H1 (cell line): ENCODE measurements at regions not wholly inside any gene's neighbourhood (a gene's known extent, or its start where the extent isn't known, plus 50 kb on each side); places are given as distances from the start of the nearest gene placed in this dataset.

Experiments used
- CTCF ChIA-PET: fragments of 300-600 bp; sonication (Branson Sonifier 250); formaldehyde crosslinking; loops from one replicate; lab custom pipeline; 2021; ENCODE audit not compliant: partially characterized antibody; lab: Charles Lee
- POLR2A ChIA-PET: fragments of 300-600 bp; sonication (Branson Sonifier 250); formaldehyde crosslinking; loops from one replicate; lab custom pipeline; 2021; ENCODE audit warnings: inconsistent platforms; ENCODE audit not compliant: partially characterized antibody; lab: Charles Lee
- DNase-seq, 2 experiments: peaks; one replicate each; pipeline versions ENCODE4 v3.0.0 to v3.0.0-alpha.2; 2010 to 2022; ENCODE audit warnings: low spot score in 2 of 2, low read depth in 1 of 2, mixed read lengths in 1 of 2
- FAIRE-seq: peaks from 2 replicates; lab custom pipeline; 2011; peaks lifted over from hg19 to GRCh38; lab: Jason Lieb, UNC
- H2AFZ ChIP-seq: 2 replicates; pipeline ENCODE4 v1.8.1; 2012; ENCODE audit warnings: low read length, inconsistent platforms
- H2AK5ac ChIP-seq: 2 replicates; pipeline ENCODE4 v1.6.1; 2013; ENCODE audit warnings: low read depth, low read length
- H2BK120ac ChIP-seq: replicated peaks from 2 replicates; pipeline ENCODE3; 2013; ENCODE audit warnings: low read depth, low read length, inconsistent platforms
- H2BK12ac ChIP-seq: 2 replicates; pipeline ENCODE4 v1.6.1; 2013; ENCODE audit warnings: low read depth, low read length
- H2BK15ac ChIP-seq: 2 replicates; pipeline ENCODE4 v1.6.1; 2013; ENCODE audit warnings: low read length
- H2BK20ac ChIP-seq: 2 replicates; pipeline ENCODE4 v1.6.1; 2013; ENCODE audit warnings: low read length
- H2BK5ac ChIP-seq: 2 replicates; pipeline ENCODE4 v1.6.1; 2013; ENCODE audit warnings: low read depth, low read length
- H3K14ac ChIP-seq: 2 replicates; pipeline ENCODE4 v1.6.1; 2013; ENCODE audit warnings: inconsistent platforms; ENCODE audit not compliant: insufficient read length
- H3K18ac ChIP-seq: 2 replicates; pipeline ENCODE4 v1.6.1; 2013; ENCODE audit warnings: low read length; ENCODE audit errors: extremely low read depth
- H3K23ac ChIP-seq: 2 replicates; pipeline ENCODE4 v1.6.1; 2013; ENCODE audit warnings: inconsistent platforms; ENCODE audit not compliant: insufficient read length
- H3K23me2 ChIP-seq: 2 replicates; pipeline ENCODE4 v1.6.1; 2013; ENCODE audit warnings: low read depth, low read length
- H3K27ac ChIP-seq: 2 replicates; pipeline ENCODE4 v1.6.1; 2011; ENCODE audit warnings: low read depth, low read length, inconsistent platforms
- H3K27me3 ChIP-seq, 4 experiments: replicated peaks in 1 of 4; 1 replicate in 1 of 4; 2 replicates in 3 of 4; pipeline versions ENCODE4 v1.6.1 to v1.8.1; 2011 to 2013; ENCODE audit warnings: low read length in 3 of 4, mild to moderate bottlenecking in 3 of 4, inconsistent platforms in 2 of 4, mixed read lengths in 2 of 4, moderate library complexity in 1 of 4; ENCODE audit not compliant: control insufficient read depth in 3 of 4, insufficient read depth in 3 of 4; ENCODE audit errors: extremely low read depth in 1 of 4
- H3K36me3 ChIP-seq, 4 experiments: 2 replicates each; pipeline versions ENCODE4 v1.6.1 to v1.8.1; 2011 to 2013; ENCODE audit warnings: mild to moderate bottlenecking in 4 of 4, low read length in 3 of 4, moderate library complexity in 2 of 4, control low read depth in 1 of 4, inconsistent platforms in 1 of 4; ENCODE audit not compliant: insufficient read depth in 4 of 4, control insufficient read depth in 2 of 4
- H3K4ac ChIP-seq: replicated peaks from 2 replicates; pipeline ENCODE3; 2013; ENCODE audit warnings: low read length, low read depth, mixed read lengths, inconsistent platforms; ENCODE audit not compliant: insufficient read length
- H3K4me1 ChIP-seq, 4 experiments: replicated peaks in 1 of 4; 1 replicate in 1 of 4; 2 replicates in 3 of 4; pipeline versions ENCODE4 v1.6.1 to v1.8.1; 2011 to 2013; ENCODE audit warnings: low read length in 3 of 4, inconsistent platforms in 2 of 4, mixed read lengths in 1 of 4; ENCODE audit not compliant: insufficient read depth in 4 of 4, control insufficient read depth in 3 of 4
- H3K4me2 ChIP-seq, 2 experiments: 2 replicates each; pipeline versions ENCODE4 v1.6.1 to v1.8.1; 2011 to 2013; ENCODE audit warnings: low read depth in 2 of 2, low read length in 2 of 2, control low read depth in 1 of 2, inconsistent platforms in 1 of 2, mild to moderate bottlenecking in 1 of 2; ENCODE audit not compliant: insufficient read depth in 1 of 2
- H3K4me3 ChIP-seq, 4 experiments: fragments of 200-600, 300-600 bp in 1 of 4; sonication (generic), shearing (Covaris generic), sonication (Bioruptor Twin) in 1 of 4; 2 replicates each; pipeline versions ENCODE4 v1.5.1 to v1.8.1; 2011 to 2016; ENCODE audit warnings: low read length in 4 of 4, low read depth in 3 of 4, control low read depth in 2 of 4, inconsistent platforms in 2 of 4, mild to moderate bottlenecking in 2 of 4, mixed read lengths in 1 of 4, moderate library complexity in 1 of 4; ENCODE audit not compliant: insufficient read depth in 2 of 4; ENCODE audit errors: extremely low read depth in 1 of 4
- H3K56ac ChIP-seq: replicated peaks from 2 replicates; pipeline ENCODE3; 2013; ENCODE audit warnings: low read depth, mild to moderate bottlenecking, mixed read lengths, low read length, inconsistent platforms; ENCODE audit not compliant: insufficient read length
- H3K79me1 ChIP-seq: 2 replicates; pipeline ENCODE4 v1.6.1; 2013; ENCODE audit warnings: low read depth, low read length, control low read depth
- H3K79me2 ChIP-seq, 2 experiments: 2 replicates each; pipeline versions ENCODE4 v1.6.1 to v1.8.1; 2012 to 2013; ENCODE audit warnings: low read length in 2 of 2, mild to moderate bottlenecking in 2 of 2, inconsistent platforms in 1 of 2; ENCODE audit not compliant: insufficient read depth in 2 of 2, control insufficient read depth in 1 of 2
- H3K9ac ChIP-seq, 4 experiments: replicated peaks in 1 of 4; 1 replicate in 1 of 4; 2 replicates in 3 of 4; pipeline versions ENCODE4 v1.6.1 to v1.8.1; 2011 to 2013; ENCODE audit warnings: low read depth in 3 of 4, low read length in 3 of 4, control low read depth in 2 of 4, mild to moderate bottlenecking in 2 of 4, moderate library complexity in 2 of 4, inconsistent platforms in 1 of 4; ENCODE audit errors: extremely low read depth in 1 of 4
- H3K9me3 ChIP-seq, 2 experiments: 2 replicates each; pipeline versions ENCODE4 v1.6.1 to v1.8.1; 2012 to 2013; ENCODE audit warnings: mild to moderate bottlenecking in 2 of 2, moderate library complexity in 2 of 2, control low read depth in 1 of 2, inconsistent platforms in 1 of 2, low read depth in 1 of 2, low read length in 1 of 2, mixed read lengths in 1 of 2; ENCODE audit not compliant: insufficient read depth in 2 of 2
- H4K20me1 ChIP-seq, 2 experiments: replicated peaks in 1 of 2; 2 replicates each; pipeline versions ENCODE3 to v1.8.1; 2011 to 2013; ENCODE audit warnings: inconsistent platforms in 2 of 2, low read length in 2 of 2, mild to moderate bottlenecking in 1 of 2; ENCODE audit not compliant: insufficient read depth in 2 of 2, control insufficient read depth in 1 of 2
- H4K5ac ChIP-seq: 2 replicates; pipeline ENCODE4 v1.6.1; 2013; ENCODE audit warnings: low read length, low read depth, mixed read lengths, inconsistent platforms; ENCODE audit not compliant: insufficient read length
- H4K8ac ChIP-seq: 2 replicates; pipeline ENCODE4 v1.8.0; 2013; ENCODE audit warnings: mild to moderate bottlenecking, moderate library complexity, low read length, inconsistent platforms; ENCODE audit not compliant: insufficient read depth; ENCODE audit errors: extremely low read depth
- H4K91ac ChIP-seq: replicated peaks from 2 replicates; pipeline ENCODE3; 2013; ENCODE audit warnings: low read length, mixed read lengths, inconsistent platforms; ENCODE audit not compliant: insufficient read length
- ATF2 ChIP-seq: IDR thresholded peaks from 2 replicates; pipeline ENCODE4 v1.6.1; 2012; ENCODE audit warnings: low read length, inconsistent platforms
- NANOG ChIP-seq: IDR thresholded peaks from 2 replicates; pipeline ENCODE4 v1.6.1; 2011; ENCODE audit warnings: low read length, low read depth, mild to moderate bottlenecking, inconsistent platforms; ENCODE audit not compliant: insufficient read depth, poor library complexity, severe bottlenecking
- RBBP5 ChIP-seq: IDR thresholded peaks from 2 replicates; pipeline ENCODE4 v1.7.1; 2012; ENCODE audit warnings: low read depth, mild to moderate bottlenecking, inconsistent platforms, low read length, moderate library complexity, borderline replicate concordance
- RNF2 ChIP-seq: fragments of 200-900, 300-1000 bp; sonication (generic); IDR thresholded peaks from 2 replicates; pipeline ENCODE4 v1.7.1; 2016; ENCODE audit warnings: borderline replicate concordance, low read depth, mild to moderate bottlenecking, antibody characterized with exemption, low read length; ENCODE audit not compliant: poor library complexity, severe bottlenecking; ENCODE audit errors: missing control alignments
- SIRT6 ChIP-seq: IDR thresholded peaks from one replicate; pipeline ENCODE4 v1.7.1; 2012; ENCODE audit warnings: low read length, inconsistent platforms
- SP4 ChIP-seq: IDR thresholded peaks from 2 replicates; pipeline ENCODE4 v1.6.1; 2012; ENCODE audit warnings: low read length, inconsistent platforms
- TEAD4 ChIP-seq: IDR thresholded peaks from 2 replicates; pipeline ENCODE4 v1.6.1; 2012; ENCODE audit warnings: low read depth, low read length, inconsistent platforms, mixed read lengths
- USF2 ChIP-seq: IDR thresholded peaks from 2 replicates; pipeline ENCODE4 v1.6.1; 2011; ENCODE audit warnings: low read length, improper control_type of control experiment
- YY1 ChIP-seq: IDR thresholded peaks from 2 replicates; pipeline ENCODE4 v1.6.1; 2011; ENCODE audit warnings: low read depth, mild to moderate bottlenecking, low read length
- WGBS, 2 experiments: shearing (Covaris generic) in 1 of 2; methylation state at CpG; one replicate each; pipeline versions ENCODE4 v1.1.6 to v1.1.7; 2013 to 2015; ENCODE audit warnings: low lambda C conversion rate in 2 of 2, mixed read lengths in 2 of 2, inconsistent platforms in 1 of 2, low coverage in 1 of 2, missing lambda C conversion rate in 1 of 2; ENCODE audit not compliant: insufficient replicate concordance in 2 of 2, insufficient coverage in 1 of 2, insufficient read length in 1 of 2; ENCODE audit errors: extremely low coverage in 1 of 2, missing lambda C conversion rate in 1 of 2; 5-methylcytosine and 5-hydroxymethylcytosine counted together

- H3K9me3 ChIP-seq, result peaks cover 77 to 95% of the 10 kb centered on the region in 2 experiments
- H3K9ac ChIP-seq, result no peak overlapping the region
- H2BK120ac ChIP-seq, result no peak overlapping the region
- H3K4me3 ChIP-seq, result no peak overlapping the region
- no peaks in the 10 kb centered on the region for H3K27me3 ChIP-seq
- no peaks in the 10 kb centered on the region for H4K20me1 ChIP-seq
- TF ChIP-seq SP4 (no peak), RBBP5 (no peak), NANOG (no peak), YY1 (no peak), RNF2 (no peak), TEAD4 (no peak), USF2 (no peak), ATF2 (no peak), SIRT6 (no peak)
- H3K18ac ChIP-seq, result no peak overlapping the region
- no peak overlapping the region for H3K4ac ChIP-seq
- no peak overlapping the region for H3K27ac ChIP-seq
- ChIA-PET POLR2A (no interaction called here), CTCF (no interaction called here)
- H4K8ac ChIP-seq, result no peak overlapping the region
- no peaks in the 10 kb centered on the region; a peak in 1 of 8 replicates for H3K36me3 ChIP-seq
- no peak overlapping the region for H2AK5ac ChIP-seq
- H3K14ac ChIP-seq, result no peak overlapping the region
- H3K4me1 ChIP-seq, result no peaks in the 10 kb centered on the region
- H3K4me2 ChIP-seq, result no peak overlapping the region
- no peak overlapping the region for H3K23ac ChIP-seq
- no peak overlapping the region for H2BK5ac ChIP-seq
- no peak overlapping the region for H4K5ac ChIP-seq
- FAIRE-seq (no peak), DNase-seq (no peak)
- no peaks in the 10 kb centered on the region for H3K79me1 ChIP-seq
- H2BK12ac ChIP-seq, result no peak overlapping the region
- no peaks in the 10 kb centered on the region for H3K79me2 ChIP-seq
- 78% methylated on average over 16 of the region's 16 CpGs; no CpG with 5 or more reads in 1 of the 2 experiments for WGBS, 2 experiments
- H2BK20ac ChIP-seq, result no peak overlapping the region
- no peak overlapping the region for H2AFZ ChIP-seq
- no peak overlapping the region for H2BK15ac ChIP-seq
- H3K56ac ChIP-seq, result no peak overlapping the region
- H3K23me2 ChIP-seq, result no peaks in the 10 kb centered on the region
- H4K91ac ChIP-seq, result no peak overlapping the region
Measured at GRCh38 chr22:47354668-47355387, 592.4 kb downstream of the TBC1D22A start.
